A549 (cell line): ENCODE measurements at regions not wholly inside any gene's neighbourhood (a gene's known extent, or its start where the extent isn't known, plus 50 kb on each side); places are given as distances from the start of the nearest gene placed in this dataset.

ENCODE experiments used
- HOXA7 ChIP-seq: fragments of 250-450 bp; sonication (Bioruptor Pico); IDR thresholded peaks from 2 replicates; pipeline ENCODE4 v1.5.0; 2020; ENCODE audit warnings: mild to moderate bottlenecking, moderate library complexity
- MAFK ChIP-seq: fragments of 450-650 bp; IDR thresholded peaks from 2 replicates; pipeline ENCODE4 v1.6.1; 2014; ENCODE audit not compliant: partially characterized antibody
- MAZ ChIP-seq: fragments of 150-350 bp; IDR thresholded peaks from 2 replicates; pipeline ENCODE4 v1.6.1; 2014; ENCODE audit warnings: antibody characterized with exemption, low read depth, low read length, borderline replicate concordance
- PBX3 ChIP-seq: IDR thresholded peaks from 2 replicates; pipeline ENCODE4 v1.6.1; 2012
- RARB ChIP-seq: fragments of 250-450 bp; sonication (Bioruptor Pico); IDR thresholded peaks from 2 replicates; pipeline ENCODE4 v1.8.0; 2021; ENCODE audit warnings: mild to moderate bottlenecking, moderate library complexity
- TF ChIP-seq, protein P1 (sequence below): fragments of >200 bp; sonication (Bioruptor Twin); formaldehyde crosslinking; IDR thresholded peaks from 3 replicates; pipeline ENCODE4 v1.6.1; 2016
- TF ChIP-seq, protein P2 (sequence below): IDR thresholded peaks from 2 replicates; pipeline ENCODE4 v1.6.1; 2012

- TF ChIP-seq, protein P1, sequence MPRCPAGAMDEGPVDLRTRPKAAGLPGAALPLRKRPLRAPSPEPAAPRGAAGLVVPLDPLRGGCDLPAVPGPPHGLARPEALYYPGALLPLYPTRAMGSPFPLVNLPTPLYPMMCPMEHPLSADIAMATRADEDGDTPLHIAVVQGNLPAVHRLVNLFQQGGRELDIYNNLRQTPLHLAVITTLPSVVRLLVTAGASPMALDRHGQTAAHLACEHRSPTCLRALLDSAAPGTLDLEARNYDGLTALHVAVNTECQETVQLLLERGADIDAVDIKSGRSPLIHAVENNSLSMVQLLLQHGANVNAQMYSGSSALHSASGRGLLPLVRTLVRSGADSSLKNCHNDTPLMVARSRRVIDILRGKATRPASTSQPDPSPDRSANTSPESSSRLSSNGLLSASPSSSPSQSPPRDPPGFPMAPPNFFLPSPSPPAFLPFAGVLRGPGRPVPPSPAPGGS, result no peak
- TF ChIP-seq, protein P2, sequence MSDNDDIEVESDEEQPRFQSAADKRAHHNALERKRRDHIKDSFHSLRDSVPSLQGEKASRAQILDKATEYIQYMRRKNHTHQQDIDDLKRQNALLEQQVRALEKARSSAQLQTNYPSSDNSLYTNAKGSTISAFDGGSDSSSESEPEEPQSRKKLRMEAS, result no peak
- no peak for TF ChIP-seq PBX3
- TF ChIP-seq MAFK, result no peak
- no peak for TF ChIP-seq MAZ
- TF ChIP-seq HOXA7 (CRISPR knock-in tag), result no peak
- no peak for TF ChIP-seq RARB (CRISPR knock-in tag)
These were observed 347.1 kb downstream of the IDS start for GRCh38 chrX:149157976-149158375.
